H1 (cell line): ENCODE measurements at regions not wholly inside any gene's neighbourhood (a gene's known extent, or its start where the extent isn't known, plus 50 kb on each side); places are given as distances from the start of the nearest gene placed in this dataset.

ENCODE experiments used
- CTCF ChIP-seq, 3 experiments: IDR thresholded peaks; 1 replicate in 2 of 3; 2 replicates in 1 of 3; pipeline versions ENCODE4 v1.5.1 to v1.6.1; 2011; ENCODE audit warnings: low read length in 3 of 3, mild to moderate bottlenecking in 3 of 3, inconsistent platforms in 2 of 3, low read depth in 1 of 3, moderate library complexity in 1 of 3; ENCODE audit not compliant: insufficient read depth in 1 of 3; ENCODE audit errors: control extremely low read depth in 1 of 3
- EGR1 ChIP-seq: IDR thresholded peaks from 2 replicates; pipeline ENCODE4 v1.6.1; 2011; ENCODE audit warnings: low read depth, low read length, borderline replicate concordance
- POLR2A ChIP-seq, 2 experiments: IDR thresholded peaks; 1 replicate in 1 of 2; 2 replicates in 1 of 2; pipeline ENCODE4 v1.6.1; 2011; ENCODE audit warnings: low read depth in 2 of 2, low read length in 2 of 2, mild to moderate bottlenecking in 2 of 2; ENCODE audit errors: control extremely low read depth in 1 of 2
- RAD21 ChIP-seq, 2 experiments: IDR thresholded peaks in 1 of 2; conservative IDR thresholded peaks in 1 of 2; 2 replicates each; pipeline ENCODE4 v1.6.1; 2011; ENCODE audit warnings: low read depth in 2 of 2, low read length in 2 of 2, improper control_type of control experiment in 1 of 2, inconsistent platforms in 1 of 2, mild to moderate bottlenecking in 1 of 2, moderate library complexity in 1 of 2
- RFX5 ChIP-seq: IDR thresholded peaks from 2 replicates; pipeline ENCODE4 v1.6.1; 2011; ENCODE audit warnings: low read depth, low read length, improper control_type of control experiment, borderline replicate concordance
- SIRT6 ChIP-seq: IDR thresholded peaks from one replicate; pipeline ENCODE4 v1.7.1; 2012; ENCODE audit warnings: low read length, inconsistent platforms
- YY1 ChIP-seq: IDR thresholded peaks from 2 replicates; pipeline ENCODE4 v1.6.1; 2011; ENCODE audit warnings: low read depth, mild to moderate bottlenecking, low read length

- TF ChIP-seq CTCF (IDR thresholded peaks at IDR 0.05; ENCODE audit: control extremely low read depth in 1 of 3, insufficient read depth in 1 of 3, low read depth in 1 of 3, low read length in 3 of 3) (no peak), EGR1 (no peak), YY1 (no peak), POLR2A (IDR thresholded peaks at IDR 0.05; ENCODE audit: control extremely low read depth in 1 of 2, low read depth in 2 of 2, low read length in 2 of 2) (no peak), SIRT6 (no peak), RAD21 (IDR thresholded peaks at IDR 0.05 in 1 of 2, conservative IDR thresholded peaks at IDR 0.05 in 1 of 2; ENCODE audit: low read depth in 2 of 2, low read length in 2 of 2) (no peak), RFX5 (no peak)
Measured at GRCh38 chr22:34354071-34354817, 434.0 kb upstream of the LARGE1 start.
